Activated CD4-positive, alpha-beta T cell treated with anti-CD3 and anti-CD28 coated beads, Interleukin-2, amount 10 ng/mL, durations not matched to agents 7 days and 5 days (primary cell): ENCODE measurements at regions not wholly inside any gene's neighbourhood (a gene's known extent, or its start where the extent isn't known, plus 50 kb on each side); places are given as distances from the start of the nearest gene placed in this dataset.
"Not testable (repeated sequence)": the region's sequence is repeated elsewhere in the genome, so short reads cannot be mapped to it uniquely, and the experiment has no call there.

Experiments used
- CTCF ChIA-PET: fragments of 350-600 bp; sonication (Branson Sonifier 250); formaldehyde crosslinking; loops from one replicate; lab custom pipeline; 2021; ENCODE audit warnings: antibody characterized with exemption; lab: Charles Lee
- POLR2A ChIA-PET: fragments of 350-600 bp; sonication (Branson Sonifier 250); formaldehyde crosslinking; loops from one replicate; lab custom pipeline; 2021; ENCODE audit warnings: antibody characterized with exemption; lab: Charles Lee
- DNase-seq: peaks from one replicate; pipeline ENCODE4 v3.0.0-alpha.2; 2020
- H3K27ac Mint-ChIP-seq: one replicate; pipeline ENCODE4 v1.8.0; 2021; ENCODE audit warnings: mild to moderate bottlenecking, moderate library complexity, mixed read lengths
- H3K27me3 Mint-ChIP-seq: one replicate; pipeline ENCODE4 v1.8.0; 2021; ENCODE audit warnings: mixed read lengths
- H3K36me3 Mint-ChIP-seq: one replicate; pipeline ENCODE4 v1.8.0; 2021; ENCODE audit warnings: low read depth, mixed read lengths
- H3K4me1 Mint-ChIP-seq: one replicate; pipeline ENCODE4 v1.8.0; 2021; ENCODE audit warnings: mixed read lengths
- H3K4me3 Mint-ChIP-seq: one replicate; pipeline ENCODE4 v1.8.0; 2021; ENCODE audit warnings: mild to moderate bottlenecking, moderate library complexity, mixed read lengths
- H3K9me3 Mint-ChIP-seq: one replicate; pipeline ENCODE4 v1.8.0; 2021; ENCODE audit warnings: mixed read lengths

- Mint-ChIP-seq H3K9me3 (no peaks in the 10 kb centered on the region), H3K4me1 (peaks cover 4% of the 10 kb centered on the region), H3K27me3 (peaks cover 11% of the 10 kb centered on the region), H3K27ac (no peak overlapping the region), H3K4me3 (no peak overlapping the region), H3K36me3 (no peaks in the 10 kb centered on the region)
- POLR2A ChIA-PET: no interaction called here
- CTCF ChIA-PET: no interaction called here
- DNase-seq: no peak
These were observed 177.6 kb downstream of the STK31 start for GRCh38 chr7:23887660-23888059.

GRCh38 chr7:23888958-23889357, 178.9 kb downstream of the STK31 start:
- peaks cover 13% of the 10 kb centered on the region for H3K4me1 Mint-ChIP-seq
- H3K36me3 Mint-ChIP-seq: no peaks in the 10 kb centered on the region
- no peak overlapping the region for H3K4me3 Mint-ChIP-seq
- POLR2A ChIA-PET: no interaction called here
- H3K27ac Mint-ChIP-seq: no peak overlapping the region
- H3K27me3 Mint-ChIP-seq: peaks cover 14% of the 10 kb centered on the region
- CTCF ChIA-PET: no interaction called here
- DNase-seq: no peak
- no peaks in the 10 kb centered on the region for H3K9me3 Mint-ChIP-seq

- H3K9me3 Mint-ChIP-seq: no peaks in the 10 kb centered on the region
- ChIA-PET POLR2A (no interaction called here), CTCF (no interaction called here)
- no peak overlapping the region for H3K27ac Mint-ChIP-seq
- no peak overlapping the region for H3K4me3 Mint-ChIP-seq
- peaks cover 19% of the 10 kb centered on the region for H3K4me1 Mint-ChIP-seq
- no peaks in the 10 kb centered on the region for H3K36me3 Mint-ChIP-seq
- H3K27me3 Mint-ChIP-seq: peaks cover 14% of the 10 kb centered on the region
- DNase-seq: no peak
These were observed 179.5 kb downstream of the STK31 start for GRCh38 chr7:23889566-23889965.

GRCh38 chr7:23892019-23892418, 182.0 kb downstream of the STK31 start:
- Mint-ChIP-seq H3K4me1 (peaks cover 33% of the 10 kb centered on the region), H3K27ac (no peak overlapping the region), H3K4me3 (no peak overlapping the region), H3K36me3 (no peaks in the 10 kb centered on the region), H3K9me3 (no peaks in the 10 kb centered on the region), H3K27me3 (peaks cover 19% of the 10 kb centered on the region)
- ChIA-PET CTCF (interaction anchor here (1.9 kb wide), 1 partner anchor 12 kb away, joined by 7 read pairs; no protein-coding TSS in a partner anchor), POLR2A (no interaction called here)
- no peak for DNase-seq

GRCh38 chr7:23893176-23893941, 183.3 kb downstream of the STK31 start:
- CTCF ChIA-PET: no interaction called here
- Mint-ChIP-seq H3K27me3 (peaks cover 19% of the 10 kb centered on the region), H3K4me1 (peaks cover 30% of the 10 kb centered on the region), H3K9me3 (no peaks in the 10 kb centered on the region), H3K4me3 (no peak overlapping the region), H3K27ac (no peak overlapping the region), H3K36me3 (no peaks in the 10 kb centered on the region)
- DNase-seq: no peak
- POLR2A ChIA-PET: no interaction called here

GRCh38 chr7:23893942-23894891, 184.2 kb downstream of the STK31 start:
- peaks cover 19% of the 10 kb centered on the region for H3K27me3 Mint-ChIP-seq
- ChIA-PET CTCF (no interaction called here), POLR2A (no interaction called here)
- peaks cover 30% of the 10 kb centered on the region for H3K4me1 Mint-ChIP-seq
- no peak overlapping the region for H3K4me3 Mint-ChIP-seq
- no peaks in the 10 kb centered on the region for H3K36me3 Mint-ChIP-seq
- H3K27ac Mint-ChIP-seq: no peak overlapping the region
- H3K9me3 Mint-ChIP-seq: no peaks in the 10 kb centered on the region
- peak; percentile 67 for DNase-seq

GRCh38 chr7:23894892-23895569, 185.0 kb downstream of the STK31 start:
- no peaks in the 10 kb centered on the region for H3K36me3 Mint-ChIP-seq
- ChIA-PET CTCF (interaction anchor here (0.6 kb wide), 1 partner anchor 661 kb away, joined by 5 read pairs; no protein-coding TSS in a partner anchor), POLR2A (no interaction called here)
- no peaks in the 10 kb centered on the region for H3K9me3 Mint-ChIP-seq
- no peak overlapping the region for H3K4me3 Mint-ChIP-seq
- DNase-seq: peak; percentile 8
- peaks cover 30% of the 10 kb centered on the region for H3K4me1 Mint-ChIP-seq
- peaks cover 18% of the 10 kb centered on the region for H3K27me3 Mint-ChIP-seq
- no peak overlapping the region for H3K27ac Mint-ChIP-seq

- CTCF ChIA-PET: interaction anchor here (1.5 kb wide), 1 partner anchor 80 kb away, joined by 3 read pairs; no protein-coding TSS in a partner anchor
- DNase-seq: no peak
- H3K4me3 Mint-ChIP-seq: no peak overlapping the region
- POLR2A ChIA-PET: no interaction called here
- no peak overlapping the region for H3K27ac Mint-ChIP-seq
- H3K4me1 Mint-ChIP-seq: peaks cover 30% of the 10 kb centered on the region
- no peaks in the 10 kb centered on the region for H3K36me3 Mint-ChIP-seq
- peaks cover 15% of the 10 kb centered on the region for H3K27me3 Mint-ChIP-seq
- no peaks in the 10 kb centered on the region for H3K9me3 Mint-ChIP-seq
These were observed 185.7 kb downstream of the STK31 start for GRCh38 chr7:23895666-23896096.

GRCh38 chr7:23898619-23899018, 188.6 kb downstream of the STK31 start:
- H3K27me3 Mint-ChIP-seq: peaks cover 5% of the 10 kb centered on the region
- H3K27ac Mint-ChIP-seq: no peak overlapping the region
- POLR2A ChIA-PET: no interaction called here
- no peaks in the 10 kb centered on the region for H3K9me3 Mint-ChIP-seq
- no peak overlapping the region for H3K4me3 Mint-ChIP-seq
- no peaks in the 10 kb centered on the region for H3K36me3 Mint-ChIP-seq
- CTCF ChIA-PET: no interaction called here
- peaks cover 24% of the 10 kb centered on the region for H3K4me1 Mint-ChIP-seq
- DNase-seq: no peak

GRCh38 chr7:23904901-23905300, 194.9 kb downstream of the STK31 start:
- DNase-seq, H3K9me3 Mint-ChIP-seq, H3K27ac Mint-ChIP-seq, H3K36me3 Mint-ChIP-seq, H3K27me3 Mint-ChIP-seq, H3K4me1 Mint-ChIP-seq, CTCF ChIA-PET, H3K4me3 Mint-ChIP-seq: not testable (repeated sequence)
- POLR2A ChIA-PET: interaction anchor here (0.6 kb wide), 1 partner anchor 1552 kb away, joined by 3 read pairs; no protein-coding TSS in a partner anchor

GRCh38 chr7:23907012-23907411, 197.0 kb downstream of the STK31 start:
- no peaks in the 10 kb centered on the region for H3K36me3 Mint-ChIP-seq
- POLR2A ChIA-PET: no interaction called here

GRCh38 chr7:23909426-23909825, 199.4 kb downstream of the STK31 start:
- Mint-ChIP-seq H3K9me3 (peaks cover 6% of the 10 kb centered on the region), H3K4me3 (no peak overlapping the region), H3K36me3 (no peaks in the 10 kb centered on the region), H3K4me1 (no peaks in the 10 kb centered on the region), H3K27ac (no peak overlapping the region), H3K27me3 (peaks cover 7% of the 10 kb centered on the region)
- no peak for DNase-seq
- ChIA-PET POLR2A (no interaction called here), CTCF (no interaction called here)

More at GRCh38 chr7:23907012-23907411, 197.0 kb downstream of the STK31 start:
- Mint-ChIP-seq H3K9me3 (no peaks in the 10 kb centered on the region), H3K27me3 (peaks cover 7% of the 10 kb centered on the region), H3K4me1 (no peaks in the 10 kb centered on the region), H3K27ac (no peak overlapping the region), H3K4me3 (no peak overlapping the region)
- CTCF ChIA-PET: no interaction called here
- no peak for DNase-seq
